T-helper 9 cell (primary cell): ENCODE measurements at regions not wholly inside any gene's neighbourhood (a gene's known extent, or its start where the extent isn't known, plus 50 kb on each side); places are given as distances from the start of the nearest gene placed in this dataset.

ENCODE experiments used
- DNase-seq: peaks from one replicate; pipeline ENCODE4 v3.0.0-alpha.2; 2020

DNA sequence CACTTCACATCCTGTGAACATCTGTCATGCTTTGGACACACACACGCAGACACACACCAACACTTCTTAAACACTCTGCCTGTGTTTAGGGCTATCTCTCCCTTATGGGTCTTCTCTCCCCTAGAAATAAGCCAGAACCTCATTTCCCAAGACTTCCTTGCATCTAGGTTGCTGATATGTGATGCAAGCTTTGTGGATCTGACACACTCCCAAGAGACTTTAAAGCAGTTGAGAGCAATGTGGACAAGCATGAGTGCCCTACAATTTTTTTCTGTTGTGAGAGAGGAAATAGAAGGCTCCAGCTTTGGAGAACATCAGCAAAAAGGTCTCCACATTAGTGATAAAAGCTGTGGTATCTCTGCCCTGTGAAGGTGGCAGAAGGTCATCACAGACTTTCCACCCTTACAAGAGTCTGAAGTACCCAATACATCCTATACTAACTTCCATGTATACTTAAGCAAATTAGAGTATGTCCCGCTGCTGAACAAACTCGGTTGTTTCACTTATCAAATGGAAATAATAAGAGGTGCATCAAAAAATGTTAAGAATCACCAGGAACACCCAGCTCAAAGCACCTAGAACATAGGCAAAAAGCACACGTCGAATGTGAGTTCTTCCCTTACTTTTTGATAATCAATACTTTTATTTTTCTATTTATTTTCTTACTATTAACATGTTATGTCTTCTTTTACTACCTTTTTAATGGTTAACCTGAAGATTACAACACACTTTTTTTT is 267.6 kb downstream of the SETD4 start:
- no peak for DNase-seq

DNA sequence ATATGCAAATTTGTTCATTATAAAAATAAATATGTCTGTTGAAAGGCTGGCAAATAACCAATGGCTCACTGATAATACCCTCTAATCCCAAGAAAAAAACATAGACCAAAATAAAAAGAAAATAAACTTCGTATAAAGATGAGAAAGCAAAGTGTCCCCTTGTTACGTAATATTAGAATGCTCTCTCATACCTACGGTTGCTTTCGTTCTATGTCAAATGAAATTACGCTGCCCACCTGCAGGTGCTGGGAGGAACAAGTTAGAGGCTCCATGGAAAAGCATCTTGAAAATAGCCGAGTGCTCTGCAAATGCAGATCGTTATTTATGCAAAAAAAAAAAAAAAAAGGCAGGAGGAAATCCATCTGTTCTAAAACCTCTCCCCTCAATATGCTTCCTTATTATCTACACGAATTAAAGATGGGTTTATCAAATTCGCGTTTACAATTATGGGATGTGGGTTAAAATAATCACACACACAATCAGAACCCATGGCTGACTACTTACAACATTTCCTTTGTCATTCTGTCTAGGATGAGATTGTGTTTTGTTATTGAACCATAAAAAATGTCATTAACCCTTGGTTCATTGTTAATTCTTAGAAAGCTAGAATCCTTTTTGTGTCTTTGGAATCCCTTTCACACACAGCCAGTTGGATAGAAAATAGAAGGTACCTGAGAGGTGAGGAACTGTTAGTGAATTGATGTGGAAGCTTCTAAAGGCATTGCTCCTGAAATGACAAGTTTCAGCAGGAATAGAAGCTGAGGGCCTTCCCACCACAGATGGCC is 268.6 kb downstream of the SETD4 start:
- DNase-seq = no peak

GRCh38 chr21:35783721-35784120 is 276.6 kb downstream of the SETD4 start:
- DNase-seq = no peak

DNA sequence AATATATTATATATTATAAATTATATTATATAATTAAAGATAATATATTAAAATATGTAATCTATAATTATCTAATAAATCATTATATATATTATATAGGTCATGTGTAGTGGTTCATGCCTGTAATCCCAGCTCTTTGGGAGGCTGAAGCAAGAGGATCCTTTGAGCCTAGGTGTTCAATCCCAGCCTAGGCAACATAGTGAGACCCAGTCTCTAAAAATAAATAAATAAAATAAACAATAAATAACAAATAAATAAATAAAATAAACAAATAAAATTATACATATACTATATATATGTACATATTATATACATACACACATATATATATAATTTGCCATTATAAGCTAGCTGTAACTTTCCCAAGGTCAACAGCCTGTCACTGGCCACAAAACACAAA is 277.7 kb downstream of the SETD4 start:
- no peak for DNase-seq

GRCh38 chr21:35780983-35781382 is 279.3 kb downstream of the SETD4 start:
- DNase-seq = no peak

DNA sequence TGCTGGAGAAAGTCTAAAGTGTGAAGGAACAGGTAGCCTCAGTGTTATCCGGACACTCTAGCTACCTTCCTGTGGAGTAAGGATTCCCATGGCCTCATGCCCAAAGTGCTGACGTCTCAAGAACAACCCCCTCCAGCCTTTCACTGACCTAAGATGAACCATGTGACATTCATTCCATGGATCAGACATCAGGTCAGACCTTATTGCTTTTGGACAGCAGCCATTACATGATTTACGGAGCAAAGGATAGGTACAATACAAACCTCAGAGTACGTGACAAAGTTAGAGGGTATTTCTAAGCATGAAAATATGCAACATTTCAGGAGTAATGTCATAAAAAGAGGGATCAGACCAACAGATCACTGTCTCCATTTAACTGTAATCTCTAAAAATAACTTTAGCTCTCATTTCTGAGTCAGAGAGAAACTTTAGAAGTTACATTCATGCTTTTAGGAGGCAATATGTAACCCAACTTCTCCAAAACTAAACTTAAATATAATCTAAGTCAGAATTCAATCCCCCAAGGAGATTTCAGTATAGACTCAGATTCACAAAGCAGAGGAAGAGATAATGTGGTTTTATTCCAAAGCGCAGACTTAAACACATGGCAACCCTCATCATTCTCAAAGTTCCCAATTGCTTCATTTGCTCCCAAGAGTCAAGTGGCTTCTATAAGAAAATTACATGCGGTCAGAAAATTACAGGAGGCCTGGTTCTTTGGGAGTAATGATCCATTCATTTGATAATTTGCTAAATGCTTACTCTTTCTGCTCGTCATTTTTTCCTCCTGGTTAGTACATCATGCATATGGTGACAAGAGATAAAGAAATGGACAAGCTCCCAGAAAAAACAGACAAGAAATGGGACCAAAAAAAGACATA is 280.4 kb downstream of the SETD4 start:
- no peak for DNase-seq

- DNase-seq = no peak
Observed at GRCh38 chr21:35779167-35779566, 281.2 kb downstream of the SETD4 start.

DNA sequence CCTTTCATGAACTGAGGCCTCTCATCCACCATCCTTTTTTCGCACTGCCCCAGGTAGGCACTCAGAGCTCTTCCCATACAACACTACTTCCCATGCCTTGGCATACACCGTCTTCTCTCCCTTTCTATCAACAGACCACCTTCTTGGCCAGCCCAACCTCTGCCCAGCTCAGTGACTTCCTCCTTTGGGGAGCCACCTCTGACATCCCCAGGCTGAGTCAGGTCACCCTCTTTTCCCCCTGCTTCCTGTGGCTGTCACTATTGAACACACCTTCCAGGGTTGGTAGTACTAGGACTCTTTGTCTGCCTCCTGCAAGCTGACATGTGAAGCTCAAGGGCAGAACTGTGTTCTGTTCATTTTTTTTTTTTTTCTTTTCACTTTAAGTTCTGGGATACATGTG is 283.2 kb downstream of the SETD4 start:
- DNase-seq = no peak

DNA sequence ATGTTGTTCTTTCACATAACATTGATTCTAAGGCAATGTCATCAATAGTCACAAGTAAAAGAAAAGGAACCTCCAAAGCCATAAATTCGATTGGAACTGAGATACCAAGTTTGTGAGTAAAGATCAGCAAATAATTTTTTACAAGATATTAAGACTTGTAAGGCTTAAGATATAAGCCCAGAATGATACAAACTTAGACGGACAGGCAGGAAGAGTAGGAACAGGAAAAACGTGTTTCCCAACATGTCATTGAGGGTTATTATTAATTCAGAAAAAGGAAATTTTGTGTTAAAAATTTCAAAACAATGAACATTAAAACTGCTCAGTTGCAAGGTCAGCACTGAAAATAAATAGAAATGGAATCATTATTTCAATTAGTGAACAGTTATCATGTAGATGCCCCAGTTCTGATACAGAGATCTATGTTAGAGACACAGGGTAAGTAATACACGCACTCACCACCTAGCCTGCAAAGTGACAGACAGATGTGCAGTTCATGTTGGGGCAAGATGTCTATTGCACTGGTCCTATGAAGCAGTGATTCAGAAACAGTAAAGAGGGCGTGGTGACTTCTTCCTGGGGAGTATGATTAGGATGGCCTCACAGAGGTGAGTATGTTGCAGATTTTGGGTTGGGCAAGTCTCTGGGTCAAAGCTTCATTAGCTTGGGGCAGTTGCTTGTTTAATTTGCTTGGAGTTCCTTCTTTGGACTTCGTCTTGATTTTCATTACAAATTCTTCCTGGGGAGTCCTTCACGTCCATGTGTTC is 284.4 kb downstream of the SETD4 start:
- DNase-seq = no peak

- DNase-seq = no peak
Observed at GRCh38 chr21:35770101-35770945, 290.0 kb downstream of the SETD4 start.

DNA sequence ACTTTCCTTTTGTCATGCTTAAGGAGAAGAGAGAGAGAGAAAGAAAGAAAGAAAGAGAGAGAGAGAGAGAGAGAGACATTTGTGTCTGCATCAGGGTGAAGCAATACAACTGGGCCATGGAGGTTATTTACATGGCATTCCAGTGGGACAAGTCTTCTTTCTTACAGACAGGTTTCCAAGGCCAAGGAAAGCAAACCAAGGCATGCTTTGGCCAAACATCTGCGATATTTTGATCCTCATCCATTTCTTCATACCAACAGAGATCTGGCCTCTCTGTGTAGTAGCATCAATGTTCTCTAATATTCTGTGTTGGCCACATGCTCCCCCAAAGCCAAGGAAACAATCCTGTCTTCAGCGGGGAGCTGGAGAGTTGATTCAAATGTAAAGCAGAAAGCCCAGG is 292.1 kb downstream of the SETD4 start:
- DNase-seq = no peak

GRCh38 chr21:35764586-35764985 is 295.7 kb downstream of the SETD4 start:
- no peak for DNase-seq

DNA sequence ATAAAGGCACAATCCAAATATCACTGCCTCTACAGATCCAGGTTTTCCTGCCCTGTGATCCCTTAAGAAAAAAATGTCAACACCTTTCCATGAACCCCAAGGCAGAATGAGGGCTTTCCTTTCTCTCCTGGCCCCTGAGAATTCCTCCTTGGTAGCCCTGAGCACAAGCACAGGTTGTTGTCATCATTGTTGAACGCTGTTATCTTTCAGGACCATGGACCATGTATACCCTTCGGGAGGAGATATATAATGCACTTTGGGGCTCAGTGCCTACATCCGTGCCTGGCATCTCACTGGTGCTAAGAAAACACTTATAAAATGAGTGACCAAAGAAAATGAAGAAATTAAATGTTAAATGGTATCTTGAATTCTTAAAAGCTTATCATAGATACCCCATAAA is 296.2 kb downstream of the SETD4 start:
- no peak for DNase-seq

- no peak for DNase-seq
Observed at GRCh38 chr21:35754583-35754982, 305.7 kb downstream of the SETD4 start.

DNA sequence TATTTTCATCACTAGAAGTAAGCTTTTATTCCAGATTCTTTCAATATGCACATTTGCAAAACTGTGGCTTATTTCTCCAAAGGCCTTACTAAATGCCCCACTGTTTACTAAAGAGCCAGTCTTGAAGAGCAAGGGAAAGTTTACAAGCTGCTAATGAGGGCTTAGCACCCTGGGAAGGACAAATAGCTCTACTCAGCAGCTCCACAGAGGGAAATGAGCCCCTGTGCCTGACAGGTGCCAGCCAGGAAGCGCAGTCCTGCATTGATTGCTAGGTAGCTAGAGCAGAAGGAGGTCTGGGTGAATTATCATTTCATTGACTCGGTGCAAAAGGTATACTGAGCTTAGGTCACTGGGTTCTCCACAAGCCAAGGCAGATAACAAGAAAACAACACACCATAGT is 307.0 kb downstream of the SETD4 start:
- DNase-seq = no peak

DNA sequence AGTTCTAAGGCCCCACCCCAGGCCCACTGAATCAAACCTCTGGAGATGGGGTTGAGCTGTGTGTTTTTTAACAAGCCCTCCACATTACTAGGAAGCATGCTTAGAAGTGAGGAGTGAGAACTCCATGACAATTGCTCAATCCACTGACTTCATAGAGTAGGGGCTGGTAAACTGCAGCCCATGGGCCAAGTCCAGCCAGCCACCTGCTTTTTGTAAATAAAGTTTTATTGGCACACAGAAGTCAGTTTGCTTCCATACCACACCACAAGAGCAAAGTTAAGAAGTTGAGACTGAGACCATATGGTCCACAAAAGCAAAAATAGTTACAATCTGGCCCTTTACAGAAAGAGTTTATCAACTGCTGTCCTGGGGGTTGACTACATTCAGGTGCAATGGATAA is 309.2 kb downstream of the SETD4 start:
- no peak for DNase-seq

- DNase-seq = no peak
Observed at GRCh38 chr21:35749904-35750303, 310.4 kb downstream of the SETD4 start.

- DNase-seq = no peak
Observed at GRCh38 chr21:35748678-35749314, 311.5 kb downstream of the SETD4 start.

GRCh38 chr21:35743571-35743970 is 316.8 kb downstream of the SETD4 start:
- DNase-seq = no peak

- DNase-seq = no peak
Observed at GRCh38 chr21:35738347-35738961, 321.9 kb downstream of the SETD4 start.

GRCh38 chr21:35737899-35738346 is 322.4 kb downstream of the SETD4 start:
- DNase-seq = no peak
